C1 segment of cervical spinal cord (tissue), 14 donors: ENCODE measurements at regions not wholly inside any gene's neighbourhood (a gene's known extent, or its start where the extent isn't known, plus 50 kb on each side); places are given as distances from the start of the nearest gene placed in this dataset.
"Not testable (repeated sequence)": the region's sequence is repeated elsewhere in the genome, so short reads cannot be mapped to it uniquely, and the experiment has no call there.

Experiments
- DNase-seq, 14 donors: peaks; one replicate each; lab custom pipeline; 2025; lab: John Stamatoyannopoulos, UW

DNA sequence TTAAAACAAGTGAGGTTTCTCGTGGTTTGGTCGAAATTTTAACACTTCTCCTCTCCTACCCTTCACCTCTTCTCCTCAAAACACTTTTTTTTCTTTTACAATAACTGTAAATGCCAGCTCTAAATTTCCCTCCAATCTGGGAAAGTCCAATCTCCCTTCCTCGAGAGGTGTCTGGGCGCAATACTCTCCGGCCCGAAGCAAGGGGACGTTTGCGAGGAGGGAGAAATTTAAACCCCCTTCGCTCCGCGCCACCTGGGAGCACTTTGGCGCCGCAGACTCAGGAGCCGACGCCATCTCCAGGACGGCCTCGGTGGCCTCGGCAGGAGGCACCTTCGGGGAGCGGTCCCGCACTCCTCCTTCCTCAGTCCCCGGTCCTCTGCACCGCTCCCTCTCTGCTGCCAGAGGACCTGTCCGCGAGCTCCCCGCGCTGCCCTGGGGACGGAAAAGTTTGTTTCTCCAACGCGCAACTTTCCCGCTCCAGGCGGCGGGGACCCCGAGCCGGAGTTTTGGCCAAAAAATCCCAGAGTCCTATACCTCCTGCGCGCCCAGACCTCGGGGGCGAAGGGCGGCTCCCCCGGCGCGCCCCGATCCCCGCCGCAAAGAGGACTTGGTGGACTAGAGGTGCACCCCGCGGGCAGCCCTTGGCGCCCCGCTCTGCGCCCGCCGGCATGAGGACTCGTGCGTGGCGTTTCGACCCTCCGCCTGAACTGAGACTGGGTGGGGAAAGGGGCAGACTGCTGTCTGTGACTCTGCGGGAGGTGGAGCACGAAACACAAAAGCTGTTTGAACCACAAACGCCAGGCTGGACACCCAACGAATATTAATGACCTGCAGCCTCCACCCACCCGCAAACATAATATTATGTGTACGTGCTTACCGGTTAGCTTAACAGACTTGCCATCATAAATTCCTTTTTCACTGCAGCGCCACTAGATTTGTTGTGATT lies 95.2 kb upstream of the HMGA2 start:
- no peak for DNase-seq

DNA sequence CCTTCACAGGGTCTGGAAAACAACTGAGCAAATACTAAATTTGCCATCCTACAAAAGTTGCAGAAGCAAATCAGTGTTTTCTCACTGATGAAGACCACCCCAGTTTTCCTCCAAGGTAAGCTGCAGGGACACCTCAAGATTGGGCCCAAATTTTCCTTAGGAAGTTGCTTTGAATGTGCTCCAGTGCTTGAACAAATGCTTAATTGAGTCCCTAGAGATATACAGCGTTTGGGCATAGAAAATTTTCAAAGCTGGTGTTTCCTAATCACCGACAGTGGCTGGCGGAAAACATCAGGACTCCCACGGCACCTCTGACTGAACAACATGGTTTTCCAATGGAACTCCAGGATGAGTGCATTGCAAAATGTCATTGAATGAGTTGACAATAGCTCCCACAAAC lies 92.5 kb upstream of the HMGA2 start:
- DNase-seq = no peak

DNA sequence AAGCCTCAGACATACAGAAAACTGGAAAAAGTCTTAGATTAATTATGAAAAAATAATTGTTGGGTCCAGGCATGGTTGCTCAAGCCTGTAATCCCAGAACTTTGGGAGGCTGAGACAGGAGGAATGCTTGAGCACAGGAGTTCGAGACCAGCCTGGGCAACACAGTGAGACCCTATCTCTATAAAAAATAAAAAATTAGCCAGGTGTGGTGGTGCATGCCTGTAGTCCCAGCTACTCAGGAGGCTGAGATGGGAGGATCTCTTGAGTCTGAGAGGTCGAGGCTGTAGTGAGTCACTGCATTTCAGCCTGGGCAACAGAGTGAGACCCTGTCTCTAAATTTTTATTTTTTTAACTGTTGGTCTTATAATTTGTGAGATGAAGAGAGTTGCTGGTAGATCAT lies 90.6 kb upstream of the HMGA2 start:
- DNase-seq = not testable (repeated sequence)

- no peak for DNase-seq
Measured at GRCh38 chr12:65734226-65734625, 90.1 kb upstream of the HMGA2 start.

DNA sequence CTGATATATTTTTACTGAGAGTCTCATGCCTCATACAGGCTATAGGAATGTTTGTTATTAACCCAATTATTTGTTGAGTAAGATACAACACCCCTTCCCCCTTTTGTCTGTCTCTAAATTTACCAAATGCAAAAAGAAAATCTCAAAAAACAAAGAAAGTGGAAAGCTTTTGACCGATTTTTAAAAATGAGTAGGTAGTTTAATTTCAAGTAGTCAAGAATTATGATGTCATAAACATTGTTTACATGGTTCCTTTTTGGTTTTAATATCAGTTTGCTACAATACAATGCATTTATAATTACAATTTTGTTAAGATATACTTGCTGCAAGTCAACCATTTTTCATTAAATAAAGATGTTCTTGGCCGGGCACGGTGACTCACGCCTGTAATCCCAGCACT lies 84.7 kb upstream of the HMGA2 start:
- no peak for DNase-seq

GRCh38 chr12:65740506-65740872 lies 83.8 kb upstream of the HMGA2 start:
- no peak for DNase-seq

DNA sequence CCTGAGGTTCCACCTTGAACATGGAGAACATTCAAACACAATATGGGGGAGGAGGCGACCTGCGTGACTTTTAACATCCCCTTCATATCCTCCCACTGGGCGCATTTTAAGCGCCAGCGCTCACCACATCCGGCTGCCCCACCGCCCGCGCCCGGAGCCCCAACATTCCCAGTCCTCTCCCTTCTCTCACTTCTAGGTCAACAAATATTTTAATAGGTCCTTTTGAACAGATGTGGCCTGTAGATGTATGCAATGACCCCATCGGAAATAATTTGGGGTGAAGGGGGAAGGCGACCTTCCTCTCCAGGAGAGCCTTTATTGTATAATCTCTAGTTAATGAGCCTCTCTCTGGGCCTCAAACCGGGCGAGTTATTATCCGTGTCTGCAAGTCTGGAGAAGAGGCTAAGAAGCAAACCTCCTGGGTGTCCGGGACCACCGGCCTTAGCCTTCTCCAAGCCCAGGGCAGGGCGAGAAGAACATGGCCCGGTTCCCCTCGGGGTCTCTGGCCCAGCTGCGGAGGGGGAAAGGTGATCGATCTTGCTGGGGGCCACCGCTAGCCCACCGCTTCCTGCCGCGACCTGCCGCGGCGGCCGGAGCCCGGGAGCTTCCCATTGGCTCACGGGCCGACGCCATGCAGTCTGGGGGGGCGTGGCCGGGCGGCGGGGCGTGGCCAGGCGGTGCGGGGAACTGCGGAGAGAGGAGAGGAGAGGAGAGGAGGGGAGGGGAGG lies 83.2 kb upstream of the HMGA2 start:
- DNase-seq = peak in 2 of 14 donors; percentile 11 to 25

- no peak for DNase-seq
Measured at GRCh38 chr12:65741656-65742017, 82.6 kb upstream of the HMGA2 start.

DNA sequence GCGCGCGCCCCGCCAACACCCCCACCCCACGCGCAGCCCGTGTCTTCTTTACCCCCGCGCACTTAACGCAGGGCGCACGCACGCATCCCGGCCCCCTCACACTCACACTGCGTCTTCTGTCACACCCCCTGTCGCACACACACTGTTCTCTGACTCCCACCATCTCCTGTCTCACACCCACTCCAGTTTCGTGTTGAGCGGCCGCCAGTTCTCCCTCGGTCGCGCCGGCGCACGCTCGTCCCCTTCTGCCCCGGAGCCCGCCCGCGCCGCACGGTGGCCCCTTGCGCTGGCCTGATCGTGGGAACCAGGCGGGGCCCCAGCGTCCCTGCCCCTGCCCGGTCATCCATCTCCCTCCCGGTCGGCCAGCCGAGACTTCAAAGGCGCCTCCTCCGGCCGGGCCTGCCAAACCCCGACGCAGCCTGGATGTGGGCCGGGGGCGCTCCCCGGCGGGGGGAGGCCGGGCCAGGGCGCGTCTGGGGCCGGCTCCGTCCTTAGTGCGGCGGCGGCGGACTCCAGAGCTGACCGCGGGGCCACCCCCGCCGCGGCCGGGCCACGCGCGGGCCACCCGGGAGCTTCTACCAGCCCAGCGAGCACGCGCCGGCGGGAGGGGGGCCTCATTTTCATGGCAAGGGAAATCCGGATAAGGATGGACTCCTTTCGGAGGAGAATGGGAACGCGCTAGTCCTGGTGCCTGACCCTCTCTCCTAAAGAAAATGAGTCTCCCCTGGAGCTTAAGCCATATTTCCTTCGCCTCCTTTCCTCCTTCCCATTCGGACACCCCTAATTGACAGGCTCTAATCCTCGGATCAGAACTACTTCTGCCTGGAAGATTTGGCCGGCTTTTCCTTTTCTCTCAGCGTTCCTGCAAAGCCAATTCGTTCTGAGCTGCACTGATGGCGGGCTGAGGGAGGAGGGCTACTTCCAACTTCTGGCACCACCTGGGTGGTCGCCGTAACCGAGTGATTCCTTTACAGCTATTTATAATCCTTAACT lies 82.0 kb upstream of the HMGA2 start:
- peak in 1 of 14 donors; percentile 7 for DNase-seq

DNA sequence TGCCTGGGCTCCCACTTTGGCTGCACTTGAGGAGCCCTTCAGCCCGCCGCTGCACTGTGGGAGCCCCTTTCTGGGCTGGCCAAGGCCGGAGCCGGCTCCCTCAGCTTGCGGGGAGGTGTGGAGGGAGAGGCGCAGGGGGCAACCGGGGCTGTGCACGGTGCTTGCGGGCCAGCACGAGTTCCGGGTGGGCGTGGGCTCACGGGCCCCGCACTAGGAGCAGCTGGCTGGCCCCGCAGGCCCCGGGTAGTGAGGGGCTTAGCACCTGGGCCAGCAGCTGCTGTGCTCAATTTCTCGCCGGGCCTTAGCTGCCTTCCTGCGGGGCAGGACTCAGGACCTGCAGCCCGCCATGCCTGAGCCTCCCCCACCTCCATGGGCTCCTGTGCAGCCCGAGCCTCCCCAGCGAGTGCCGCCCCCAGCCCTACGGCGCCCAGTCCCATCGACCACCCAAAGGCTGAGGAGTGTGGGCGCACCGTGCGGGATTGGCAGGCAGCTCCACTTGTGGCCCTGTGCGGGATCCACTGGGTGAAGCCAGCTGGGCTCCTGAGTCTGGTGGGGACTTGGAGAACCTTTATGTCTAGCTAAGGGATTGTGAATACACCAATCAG lies 79.9 kb upstream of the HMGA2 start:
- DNase-seq = not testable (repeated sequence)

- no peak for DNase-seq
Measured at GRCh38 chr12:65747338-65747737, 76.9 kb upstream of the HMGA2 start.

DNA sequence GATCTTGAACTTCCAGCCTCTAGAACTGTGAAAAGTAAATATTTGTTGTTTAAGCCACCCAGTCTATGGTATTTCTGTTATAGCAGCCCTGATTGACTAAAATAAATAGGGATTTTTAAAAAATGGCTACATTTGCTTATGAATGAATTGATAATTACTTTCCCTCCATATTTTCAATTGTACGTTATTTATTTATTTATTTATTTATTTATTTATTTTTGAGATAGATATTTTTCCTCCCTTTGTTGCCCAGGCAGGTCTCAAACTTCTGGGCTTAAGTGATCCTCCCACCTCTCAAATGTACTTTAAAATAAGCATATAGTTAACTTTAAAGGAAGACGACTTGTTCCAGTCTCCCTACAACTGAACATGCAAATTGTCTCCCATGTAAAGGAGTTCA lies 76.0 kb upstream of the HMGA2 start:
- no peak for DNase-seq

DNA sequence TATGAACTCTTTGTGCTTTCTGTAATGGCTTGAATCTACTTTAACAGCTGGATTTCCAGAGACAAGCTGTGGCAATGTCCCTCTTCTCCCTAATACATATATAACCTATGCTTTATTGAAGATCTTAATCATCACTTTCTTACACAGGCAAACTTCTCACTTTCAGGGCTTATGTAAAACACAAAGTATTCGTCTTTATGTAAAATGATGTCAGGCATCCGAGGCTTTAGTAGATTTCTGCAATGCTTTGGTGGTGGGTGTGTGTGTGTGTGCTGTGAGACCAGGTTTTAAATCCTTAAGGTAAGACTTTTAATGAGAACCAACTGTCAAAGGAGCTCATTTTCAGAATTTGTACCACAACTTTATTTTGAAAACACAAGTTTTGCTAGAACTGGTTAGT lies 70.0 kb upstream of the HMGA2 start:
- no peak for DNase-seq

GRCh38 chr12:65754744-65755595 lies 69.3 kb upstream of the HMGA2 start:
- no peak for DNase-seq

DNA sequence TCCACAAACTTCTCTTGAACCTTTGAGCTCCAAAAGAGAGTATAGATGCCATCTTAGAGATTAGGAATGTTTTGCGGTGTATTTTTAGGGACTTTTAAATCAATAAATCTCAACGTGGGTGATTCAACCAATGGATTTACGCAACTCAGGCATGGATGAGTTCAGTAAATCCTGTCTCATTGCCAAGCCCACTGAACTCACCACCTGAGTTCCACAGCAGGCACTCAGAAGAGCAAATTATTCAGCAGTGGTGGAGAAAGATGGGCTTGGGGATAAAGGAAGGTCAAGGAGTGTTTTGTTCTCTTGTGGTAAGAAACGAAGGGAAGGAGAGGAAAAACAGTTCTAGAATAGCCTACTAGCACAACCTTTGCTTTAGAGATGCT lies 68.7 kb upstream of the HMGA2 start:
- DNase-seq = no peak

DNA sequence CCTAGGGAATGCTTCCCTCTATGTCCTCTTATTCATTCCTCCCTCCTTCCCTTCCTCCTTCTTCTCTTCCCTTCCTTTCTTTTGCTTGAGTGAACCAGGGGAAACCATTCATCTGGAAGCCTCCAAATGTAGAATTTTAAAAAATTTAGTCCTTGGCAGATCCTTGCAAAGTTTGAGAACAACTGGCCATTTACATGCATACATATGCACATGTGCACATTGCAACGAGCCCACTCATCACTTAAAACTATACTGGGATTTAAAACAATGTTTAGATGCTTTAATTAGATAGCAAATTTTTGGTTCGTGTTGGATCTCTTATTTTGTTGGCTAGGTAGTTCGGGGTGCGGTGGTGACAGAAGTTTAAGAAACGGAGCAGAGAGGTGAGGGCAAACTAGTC lies 68.0 kb upstream of the HMGA2 start:
- no peak for DNase-seq

DNA sequence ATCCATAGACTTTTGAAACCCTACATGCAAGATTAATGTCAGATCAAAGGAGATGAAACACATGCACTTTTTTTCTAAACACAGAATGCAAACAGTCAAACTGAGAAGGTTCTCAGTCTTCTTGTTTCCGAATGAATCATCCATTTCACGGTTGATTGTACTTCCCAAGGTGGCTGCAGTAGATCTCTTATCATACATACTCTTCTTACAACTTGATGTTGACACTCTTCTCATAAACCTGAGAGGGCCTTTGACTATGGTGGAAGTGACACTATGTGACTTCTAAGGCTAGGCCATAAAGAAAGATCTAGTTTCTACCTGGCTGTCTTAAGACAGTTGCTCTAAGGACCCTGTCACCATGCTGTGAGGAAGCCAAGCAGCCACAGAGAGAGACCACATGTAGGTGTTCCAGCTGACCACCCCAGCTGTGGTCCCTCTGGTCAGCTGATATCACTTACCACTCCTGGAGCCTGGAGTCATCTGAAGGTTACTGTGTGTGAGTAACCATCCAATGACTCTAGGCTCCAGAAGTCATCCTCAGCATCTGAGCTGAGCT lies 67.2 kb upstream of the HMGA2 start:
- no peak for DNase-seq

DNA sequence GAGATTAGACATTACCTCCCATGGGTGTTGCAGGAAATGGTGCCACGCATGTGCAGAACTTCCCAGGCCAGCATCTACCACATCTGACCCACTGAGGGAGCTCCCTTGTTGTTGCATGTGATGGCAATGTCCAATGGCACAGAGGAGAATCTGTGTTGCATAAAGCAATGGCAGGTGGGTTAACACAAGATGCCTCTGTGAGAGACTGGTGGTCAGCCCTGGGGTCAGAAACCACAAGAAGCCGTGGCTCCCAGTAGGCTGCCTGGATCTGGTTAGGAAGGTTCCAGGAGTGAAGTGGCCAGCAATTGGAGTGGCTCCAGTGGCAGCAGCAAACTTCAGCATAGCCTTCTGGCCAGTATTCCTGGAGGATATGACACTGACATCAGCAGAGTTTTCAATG lies 65.9 kb upstream of the HMGA2 start:
- DNase-seq = no peak

- no peak for DNase-seq
Measured at GRCh38 chr12:65759735-65760134, 64.5 kb upstream of the HMGA2 start.

- DNase-seq = no peak
Measured at GRCh38 chr12:65761301-65761700, 63.0 kb upstream of the HMGA2 start.
